HG02840 (cell line): ENCODE measurements at regions not wholly inside any gene's neighbourhood (a gene's known extent, or its start where the extent isn't known, plus 50 kb on each side); places are given as distances from the start of the nearest gene placed in this dataset.
"Not testable (repeated sequence)": the region's sequence is repeated elsewhere in the genome, so short reads cannot be mapped to it uniquely, and the experiment has no call there.

Experiments
- ATAC-seq: cut with Tn5 transposase; IDR thresholded peaks from one replicate; pipeline ENCODE4 v1.9.1; 2021; ENCODE audit warnings: mild to moderate bottlenecking, moderate library complexity, moderate number of reproducible peaks; ENCODE audit not compliant: unreplicated experiment, low FRiP score

DNA sequence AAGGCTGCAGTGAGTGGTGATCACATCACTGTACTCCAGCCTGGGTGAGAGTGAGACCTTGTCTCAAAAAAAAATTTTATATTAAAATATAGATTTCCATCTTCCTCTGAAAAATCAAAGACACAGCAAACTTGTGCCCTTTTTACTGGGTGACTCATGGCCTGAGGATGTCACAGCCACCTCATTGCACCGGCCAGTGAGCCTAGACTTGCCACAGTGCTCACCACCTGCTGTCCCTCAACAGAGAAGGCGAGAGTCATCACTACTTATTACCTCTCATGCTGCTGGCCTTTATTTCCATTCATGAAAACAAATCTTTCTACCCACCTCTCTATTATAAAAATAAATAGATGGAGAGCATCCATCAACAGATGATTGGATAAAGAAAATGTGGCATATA, 295.8 kb downstream of the PREX1 start:
- no peak for ATAC-seq

DNA sequence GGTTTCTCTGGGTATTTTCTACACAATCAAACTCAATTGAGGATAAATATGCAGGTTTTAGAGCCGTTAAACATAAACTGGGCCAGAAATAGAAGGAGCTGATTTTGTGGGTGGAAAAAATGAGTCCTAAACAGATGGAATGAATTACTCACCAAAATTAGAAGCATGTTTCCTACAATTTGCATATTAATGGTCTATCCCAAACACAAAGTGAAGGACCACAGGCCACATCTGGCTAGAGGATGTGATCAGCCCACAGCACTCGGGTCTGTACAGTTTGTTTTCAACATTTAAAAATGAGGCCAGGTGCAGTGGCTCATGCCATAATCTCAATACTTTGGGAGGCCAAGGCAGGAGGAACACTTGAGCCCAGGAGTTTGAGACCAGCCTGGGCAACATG, 296.3 kb downstream of the PREX1 start:
- no peak for ATAC-seq

- ATAC-seq: no peak
Measured at GRCh38 chr20:48530957-48531356, 296.8 kb downstream of the PREX1 start.

- no peak for ATAC-seq
Measured at GRCh38 chr20:48528346-48528745, 299.5 kb downstream of the PREX1 start.

DNA sequence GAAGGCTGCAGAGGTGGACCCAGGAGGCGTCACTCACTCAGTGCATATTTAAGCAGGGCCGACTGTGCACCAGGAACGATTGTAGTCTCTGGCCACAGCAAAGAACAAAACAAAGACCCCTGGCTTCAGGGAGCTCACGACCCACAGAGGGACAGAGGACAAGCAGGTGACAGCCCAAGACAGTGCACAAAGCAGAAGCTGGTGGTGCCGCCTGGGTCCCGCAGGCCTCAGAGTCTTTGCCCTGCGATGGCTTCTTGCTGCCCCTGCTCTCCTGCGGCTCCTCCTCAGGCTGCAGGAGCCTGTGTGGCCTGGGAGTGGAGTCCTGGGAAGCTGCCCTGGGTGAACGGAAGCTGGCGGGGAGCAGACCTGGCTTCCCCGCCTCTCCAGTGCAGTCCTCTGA, 300.0 kb downstream of the PREX1 start:
- ATAC-seq: no peak

- no peak for ATAC-seq
Measured at GRCh38 chr20:48526936-48527335, 300.9 kb downstream of the PREX1 start.

GRCh38 chr20:48525400-48525799, 302.4 kb downstream of the PREX1 start:
- ATAC-seq: no peak

GRCh38 chr20:48524582-48524981, 303.2 kb downstream of the PREX1 start:
- no peak for ATAC-seq

DNA sequence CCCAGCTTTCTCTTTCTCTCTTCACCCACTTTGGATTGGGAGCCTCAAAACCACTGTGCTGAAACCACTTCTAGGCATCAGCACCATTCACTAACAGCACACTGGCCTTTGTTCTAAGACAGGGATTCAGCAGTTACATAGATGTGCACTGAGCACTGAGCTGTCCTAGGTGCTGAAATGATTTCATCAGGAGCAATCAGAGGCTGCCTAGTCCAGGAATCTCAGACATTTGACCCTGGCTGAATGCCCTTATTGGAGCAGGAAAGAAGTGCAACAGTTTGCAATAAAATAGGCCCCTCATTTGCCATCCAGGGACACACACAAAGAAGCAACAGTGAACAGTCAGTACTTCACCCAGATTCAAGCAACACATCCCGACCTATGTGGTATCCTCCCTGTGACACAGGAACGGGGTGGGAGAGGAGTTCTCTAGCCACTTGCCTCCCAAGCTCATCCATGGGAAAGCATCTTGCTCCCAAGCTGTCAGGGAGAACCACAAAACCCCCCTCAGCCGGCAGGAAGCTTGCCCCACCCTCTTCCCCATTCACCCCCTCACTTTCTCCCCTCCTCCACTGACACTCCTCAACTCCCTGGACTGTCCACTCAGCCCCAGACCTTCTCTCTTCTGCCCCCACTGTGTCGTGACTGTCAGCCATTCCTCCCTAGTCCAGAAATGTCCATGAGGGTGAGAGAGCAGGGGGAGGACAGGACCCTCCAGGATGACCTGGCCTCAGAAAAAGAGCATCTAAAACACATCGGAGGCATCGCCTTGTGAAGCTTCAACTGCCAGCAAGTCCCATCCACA, 304.4 kb downstream of the PREX1 start:
- no peak for ATAC-seq

GRCh38 chr20:48521121-48521520, 306.7 kb downstream of the PREX1 start:
- ATAC-seq: no peak

DNA sequence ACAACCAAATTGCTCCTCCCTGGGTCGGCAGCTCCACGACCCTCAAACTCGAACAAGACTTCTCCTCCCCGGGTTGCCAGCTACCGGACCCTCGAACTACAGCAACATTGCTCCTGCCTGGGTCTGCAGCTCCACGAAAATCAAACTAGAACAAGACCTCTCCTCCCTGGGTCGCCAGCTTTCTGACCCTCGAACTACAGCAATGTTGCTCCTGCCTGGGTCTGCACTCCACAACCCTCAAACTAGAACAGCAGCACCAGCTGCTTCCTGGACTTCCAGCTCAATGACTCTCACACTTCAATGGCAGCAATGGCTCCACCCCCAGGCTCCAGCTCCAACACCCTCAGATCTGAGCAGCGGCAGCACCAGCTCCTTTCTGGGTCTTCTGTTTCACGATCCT, 311.6 kb downstream of the PREX1 start:
- not testable (repeated sequence) for ATAC-seq

DNA sequence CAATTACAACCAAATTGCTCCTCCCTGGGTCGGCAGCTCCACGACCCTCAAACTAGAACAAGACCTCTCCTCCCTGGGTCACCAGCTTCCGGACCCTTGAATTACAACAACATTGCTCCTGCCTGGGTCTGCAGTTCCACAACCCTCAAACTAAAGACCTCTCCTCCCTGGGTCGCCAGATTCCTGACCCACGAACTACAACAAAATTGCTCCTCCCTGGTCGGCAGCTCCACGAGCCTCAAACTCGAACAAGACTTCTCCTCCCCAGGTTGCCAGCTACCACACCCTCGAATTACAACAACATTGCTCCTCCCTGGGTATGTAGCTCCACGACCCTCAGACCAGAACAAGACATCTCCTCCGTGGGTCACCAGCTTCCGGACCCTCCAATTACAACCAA, 313.2 kb downstream of the PREX1 start:
- ATAC-seq: not testable (repeated sequence)

DNA sequence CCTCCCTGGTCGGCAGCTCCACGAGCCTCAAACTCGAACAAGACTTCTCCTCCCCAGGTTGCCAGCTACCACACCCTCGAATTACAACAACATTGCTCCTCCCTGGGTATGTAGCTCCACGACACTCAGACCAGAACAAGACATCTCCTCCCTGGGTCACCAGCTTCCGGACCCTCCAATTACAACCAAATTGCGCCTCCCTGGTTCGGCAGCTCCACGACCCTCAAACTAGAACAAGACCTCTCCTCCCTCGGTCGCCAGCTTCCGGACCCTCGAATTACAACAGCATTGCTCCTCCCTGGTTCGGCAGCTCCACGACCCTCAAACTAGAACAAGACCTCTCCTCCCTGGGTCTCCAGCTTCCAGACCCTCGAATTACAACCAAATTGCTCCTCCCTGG, 315.3 kb downstream of the PREX1 start:
- not testable (repeated sequence) for ATAC-seq

- ATAC-seq: not testable (repeated sequence)
Measured at GRCh38 chr20:48505066-48505465, 322.7 kb downstream of the PREX1 start.

DNA sequence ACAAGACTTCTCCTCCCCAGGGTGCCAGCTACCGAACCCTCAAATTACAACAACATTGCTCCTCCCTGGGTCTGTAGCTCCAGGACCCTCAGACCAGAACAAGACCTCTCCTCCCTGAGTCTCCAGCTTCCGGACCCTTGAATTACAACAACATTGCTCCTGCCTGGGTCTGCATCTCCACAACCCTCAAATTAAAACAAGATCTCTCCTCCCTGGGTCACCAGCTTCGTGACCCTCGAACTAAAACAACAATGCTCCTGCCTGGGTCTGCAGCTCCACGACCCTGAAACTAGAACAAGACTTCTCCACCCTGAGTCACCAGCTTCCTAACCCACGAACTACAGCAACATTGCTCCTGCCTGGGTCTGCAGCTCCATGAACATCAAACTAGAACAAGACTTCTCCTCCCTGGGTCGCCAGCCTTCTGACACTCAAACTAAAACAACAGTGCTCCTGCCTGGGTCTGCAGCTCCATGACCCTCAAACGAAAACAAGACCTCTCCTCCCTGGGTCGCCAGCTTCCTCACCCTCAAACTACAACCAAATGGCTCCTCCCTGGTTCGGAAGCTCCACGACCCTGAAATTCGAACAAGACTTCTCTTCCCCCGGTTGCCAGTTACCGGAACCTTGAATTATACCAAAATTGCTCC, 324.5 kb downstream of the PREX1 start:
- no peak for ATAC-seq

DNA sequence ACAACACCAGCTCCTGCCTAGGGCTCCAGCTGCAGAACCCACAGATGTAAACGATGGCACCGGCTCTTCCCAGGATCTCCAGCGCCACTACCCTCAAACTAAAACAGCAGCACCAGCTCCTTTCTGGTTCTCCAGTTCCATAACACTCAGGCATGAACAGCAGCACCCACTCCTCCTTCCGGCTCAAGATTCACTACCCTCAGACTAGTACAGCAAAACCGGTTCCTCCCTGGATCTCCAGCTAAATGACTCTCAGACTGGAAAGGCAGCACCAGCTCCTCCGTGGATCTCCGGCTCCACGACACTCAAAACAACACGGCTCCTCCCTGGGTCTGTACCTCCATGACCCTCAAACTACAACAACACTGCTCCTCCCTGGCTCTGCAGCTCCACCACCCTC, 325.0 kb downstream of the PREX1 start:
- no peak for ATAC-seq

DNA sequence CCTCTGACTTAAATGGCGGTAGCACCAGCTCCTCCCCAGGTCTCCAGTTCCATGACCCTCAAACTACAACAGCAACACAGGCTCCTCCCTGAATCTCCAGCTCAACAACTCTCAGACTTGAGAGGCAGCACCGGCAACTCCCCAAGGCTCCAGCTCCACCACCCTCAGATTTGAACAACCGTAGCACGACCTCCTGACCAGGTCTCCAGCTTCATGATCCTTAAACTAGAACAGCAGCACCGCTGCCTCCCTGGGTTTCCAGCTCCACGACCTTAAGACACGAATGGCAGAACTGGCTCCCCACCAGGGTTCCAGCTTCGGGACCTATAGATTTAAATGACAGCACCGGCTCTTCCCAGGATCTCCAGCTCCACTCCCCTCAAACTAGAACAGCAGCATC, 325.8 kb downstream of the PREX1 start:
- no peak for ATAC-seq

DNA sequence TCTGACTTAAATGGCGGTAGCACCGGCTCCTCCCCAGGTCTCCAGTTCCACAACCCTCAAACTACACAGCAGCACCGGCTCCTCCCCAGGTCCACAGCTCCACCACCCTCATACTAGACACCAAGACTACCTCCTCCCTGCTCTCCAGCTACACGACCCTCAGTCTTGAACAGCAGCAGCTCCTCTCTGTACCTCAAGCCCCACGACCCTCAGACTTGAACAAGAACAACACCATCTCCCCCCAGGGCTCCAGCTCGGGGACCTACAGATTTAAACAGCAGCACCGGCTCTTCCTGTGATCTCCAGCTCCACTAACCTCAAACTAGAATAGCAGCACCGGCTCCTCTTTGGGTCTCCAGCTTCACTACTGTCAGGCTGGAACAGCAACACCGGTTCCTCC, 326.9 kb downstream of the PREX1 start:
- ATAC-seq: not testable (repeated sequence)

GRCh38 chr20:48498939-48499338, 328.9 kb downstream of the PREX1 start:
- not testable (repeated sequence) for ATAC-seq

DNA sequence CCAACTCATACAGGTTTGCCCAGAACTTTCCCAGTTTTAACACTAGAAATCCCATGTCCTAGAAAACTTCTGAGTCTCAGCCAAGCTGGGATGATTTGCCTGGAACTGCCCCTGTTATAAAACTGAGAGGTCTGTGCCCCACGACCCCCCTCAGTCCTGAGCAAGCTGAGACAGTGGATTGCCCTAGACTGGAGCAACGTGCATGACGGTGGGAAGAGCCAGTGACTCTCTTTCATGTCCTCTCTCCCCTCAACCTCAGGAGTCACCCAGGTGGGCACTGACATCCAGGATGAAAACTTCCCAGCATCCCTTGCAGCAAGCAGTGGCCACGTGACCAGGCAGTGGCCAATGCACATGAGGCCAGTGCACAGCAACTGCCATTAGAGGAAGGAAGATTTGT, 329.7 kb downstream of the PREX1 start:
- not testable (repeated sequence) for ATAC-seq

DNA sequence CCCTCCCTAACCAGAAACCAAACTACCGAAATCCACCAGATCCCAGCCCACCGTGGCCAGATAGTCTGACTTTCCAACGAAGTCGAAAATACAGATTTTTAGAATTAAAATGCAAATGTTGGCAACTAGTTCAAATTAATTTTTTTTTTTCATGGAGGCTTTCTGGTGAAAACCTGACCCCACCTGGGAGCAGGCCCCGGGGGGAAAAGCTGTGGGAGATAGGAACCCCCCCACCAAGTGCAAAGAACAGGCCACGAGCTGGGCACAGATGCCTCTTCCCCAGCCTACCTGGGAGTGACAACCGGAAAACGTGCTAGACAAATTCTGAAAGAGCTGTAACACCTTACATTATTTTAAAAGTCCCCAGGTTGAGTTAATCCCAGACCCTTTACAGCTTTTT, 333.8 kb downstream of the PREX1 start:
- no peak for ATAC-seq

- not testable (repeated sequence) for ATAC-seq
Measured at GRCh38 chr20:48493331-48493730, 334.5 kb downstream of the PREX1 start.
